ENCODE measurements at regions not wholly inside any gene's neighbourhood (a gene's known extent, or its start where the extent isn't known, plus 50 kb on each side); places are given as distances from the start of the nearest gene placed in this dataset.

GRCh38 chr16:51624080-51624775, 473.2 kb upstream of the SALL1 start:
- Histone ChIP-seq H2AFZ (ENCODE audit: low read length) (no peak overlapping the region), H3K36me3 (replicated peaks in 1 of 2; ENCODE audit: control insufficient read depth in 1 of 2, insufficient read depth in 2 of 2, low read length in 2 of 2) (no peaks in the 10 kb centered on the region)

More at GRCh38 chr16:51624080-51624775, 473.2 kb upstream of the SALL1 start:
- Histone ChIP-seq H3K4me1 (ENCODE audit: insufficient read depth, low read length) (no peaks in the 10 kb centered on the region), H3K27ac (ENCODE audit: extremely low read length, insufficient read depth, low read length) (no peak overlapping the region), H3K9me3 (ENCODE audit: low read length) (no peaks in the 10 kb centered on the region), H3K79me2 (ENCODE audit: insufficient read depth, low read length) (no peaks in the 10 kb centered on the region), H4K20me1 (ENCODE audit: insufficient read depth, low read length) (no peaks in the 10 kb centered on the region), H3K4me2 (ENCODE audit: low read depth, low read length) (no peak overlapping the region), H3K4me3 (replicated peaks in 1 of 3; ENCODE audit: insufficient read depth in 1 of 3, low read depth in 2 of 3, low read length in 3 of 3) (no peak overlapping the region), H3K9ac (ENCODE audit: insufficient read depth, low read depth, low read length) (no peak overlapping the region), H3K27me3 (ENCODE audit: control insufficient read depth in 1 of 2, insufficient read depth in 2 of 2, low read length in 2 of 2) (no peaks in the 10 kb centered on the region)
- WGBS (ENCODE audit: low lambda C conversion rate) = 30% methylated on average over 7 of the region's 7 CpGs
- ChIA-PET POLR2A (no interaction called here), CTCF (ENCODE audit: low intra/inter-chr PET ratio, low total read pairs) (no interaction called here)
- FAIRE-seq = no peak
- intact Hi-C loops (cut with micrococcal nuclease; ENCODE audit: unreplicated experiment) (no loop called here), in situ Hi-C loops (cut with HindIII; ENCODE audit: extremely low pct_ligation_motif_present, low pct_unique_long_range_greater_than_20kb) (no loop called here)
- DNase-seq (ENCODE audit: low spot score) = no peak
- no peak for ATAC-seq
- TF ChIP-seq ZMAT3 (CRISPR knock-in tag; conservative IDR thresholded peaks at IDR 0.05) (no peak), ZNF512B (CRISPR knock-in tag; IDR thresholded peaks at IDR 0.05; ENCODE audit: borderline replicate concordance) (no peak), ZNF552 (CRISPR knock-in tag; IDR thresholded peaks at IDR 0.05; ENCODE audit: borderline replicate concordance) (no peak)
- BruUV-seq (replicated peaks) = no TSS peak
